ENCODE measurements at regions not wholly inside any gene's neighbourhood (a gene's known extent, or its start where the extent isn't known, plus 50 kb on each side); places are given as distances from the start of the nearest gene placed in this dataset.

DNA sequence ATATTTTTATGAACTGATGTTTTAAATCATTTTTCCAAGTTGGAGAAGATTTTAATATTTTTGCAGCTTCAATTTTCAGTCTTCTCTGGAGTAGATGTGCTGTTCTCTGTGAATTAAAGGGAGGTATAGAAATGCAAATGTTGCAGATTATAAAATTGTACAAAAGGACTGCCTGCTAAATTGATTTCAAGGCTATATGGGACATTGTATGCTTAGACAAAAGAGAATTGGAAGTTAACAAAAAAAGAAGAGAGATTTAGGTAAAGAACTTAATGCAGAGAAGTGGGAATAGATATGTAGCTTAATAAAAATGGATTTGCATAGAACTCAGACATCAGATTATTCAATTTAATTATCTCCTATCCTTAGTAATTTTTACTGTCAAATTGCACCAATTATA is 403.3 kb downstream of the ZIC3 start:
- Histone ChIP-seq H3K4me2 (no peak overlapping the region), H4K20me1 (ENCODE audit: insufficient read depth) (no peaks in the 10 kb centered on the region), H3K4me3 (no peak overlapping the region), H2AFZ (no peak overlapping the region), H3K36me3 (ENCODE audit: low read depth) (no peaks in the 10 kb centered on the region), H3K9me2 (ENCODE audit: insufficient read depth) (no peaks in the 10 kb centered on the region), H3K4me1 (replicated peaks; ENCODE audit: insufficient read depth) (no peaks in the 10 kb centered on the region), H3K27me3 (ENCODE audit: insufficient read depth, low read depth) (no peaks in the 10 kb centered on the region), H3F3A (ENCODE audit: insufficient read depth, low read depth) (no peaks in the 10 kb centered on the region), H3K27ac (no peak overlapping the region), H3K9me3 (ENCODE audit: insufficient read depth, low read depth) (no peaks in the 10 kb centered on the region), H3K79me2 (ENCODE audit: low read depth) (no peaks in the 10 kb centered on the region)
- no TSS peak for BruUV-seq (replicated peaks)
- POLR2A ChIA-PET (ENCODE audit: unreplicated experiment) = no interaction called here
- TF ChIP-seq, protein P1, sequence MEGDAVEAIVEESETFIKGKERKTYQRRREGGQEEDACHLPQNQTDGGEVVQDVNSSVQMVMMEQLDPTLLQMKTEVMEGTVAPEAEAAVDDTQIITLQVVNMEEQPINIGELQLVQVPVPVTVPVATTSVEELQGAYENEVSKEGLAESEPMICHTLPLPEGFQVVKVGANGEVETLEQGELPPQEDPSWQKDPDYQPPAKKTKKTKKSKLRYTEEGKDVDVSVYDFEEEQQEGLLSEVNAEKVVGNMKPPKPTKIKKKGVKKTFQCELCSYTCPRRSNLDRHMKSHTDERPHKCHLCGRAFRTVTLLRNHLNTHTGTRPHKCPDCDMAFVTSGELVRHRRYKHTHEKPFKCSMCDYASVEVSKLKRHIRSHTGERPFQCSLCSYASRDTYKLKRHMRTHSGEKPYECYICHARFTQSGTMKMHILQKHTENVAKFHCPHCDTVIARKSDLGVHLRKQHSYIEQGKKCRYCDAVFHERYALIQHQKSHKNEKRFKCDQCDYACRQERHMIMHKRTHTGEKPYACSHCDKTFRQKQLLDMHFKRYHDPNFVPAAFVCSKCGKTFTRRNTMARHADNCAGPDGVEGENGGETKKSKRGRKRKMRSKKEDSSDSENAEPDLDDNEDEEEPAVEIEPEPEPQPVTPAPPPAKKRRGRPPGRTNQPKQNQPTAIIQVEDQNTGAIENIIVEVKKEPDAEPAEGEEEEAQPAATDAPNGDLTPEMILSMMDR (conservative IDR thresholded peaks at IDR 0.05) = no peak
- TF ChIP-seq EZH2 (IDR thresholded peaks at IDR 0.05; ENCODE audit: low read depth) = no peak
- DNase-seq = no peak
- intact Hi-C loops (cut with micrococcal nuclease; ENCODE audit: unreplicated experiment) = no loop called here
- CTCF ChIA-PET = no interaction called here

DNA sequence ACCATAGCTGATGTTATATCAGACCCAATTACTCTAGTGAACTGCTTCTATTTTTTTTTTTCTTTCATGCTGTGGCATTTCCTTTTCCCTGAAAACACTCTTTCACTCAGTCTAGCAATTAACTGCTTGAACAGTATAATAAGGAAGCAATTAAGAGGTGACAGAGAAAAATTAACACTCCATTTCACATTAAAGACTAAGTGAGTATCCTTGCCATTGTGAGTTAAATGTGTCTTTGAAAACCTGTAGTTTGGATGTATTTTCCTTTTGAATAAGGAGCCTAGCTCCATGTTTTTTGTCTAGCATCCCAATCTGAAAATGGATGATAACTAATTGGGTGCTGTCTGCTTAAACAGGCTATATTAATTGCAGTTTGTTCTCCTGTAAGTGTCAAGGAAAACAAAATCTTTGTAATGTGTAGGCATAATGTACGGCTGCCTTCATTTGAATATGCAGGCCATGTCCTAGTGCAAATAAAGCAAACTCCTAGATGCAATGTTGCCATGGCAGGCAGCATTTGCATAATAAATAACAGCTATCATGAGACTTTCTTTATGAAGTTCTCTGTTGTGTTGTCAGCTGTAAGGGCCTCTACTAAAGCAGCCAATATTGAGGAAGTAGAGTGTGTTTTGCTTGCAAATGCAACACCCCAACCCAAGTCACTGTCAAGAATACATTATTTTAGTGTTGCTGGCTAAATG is 416.7 kb downstream of the ZIC3 start:
- Histone ChIP-seq H3K9me2 (ENCODE audit: insufficient read depth) (no peaks in the 10 kb centered on the region), H3K9me3 (ENCODE audit: insufficient read depth, low read depth) (no peaks in the 10 kb centered on the region), H3K4me3 (no peak overlapping the region), H3K27me3 (ENCODE audit: insufficient read depth, low read depth) (0 out of 2 replicates have a peak, but pooled peaks cover 2% of the 10 kb centered on the region), H3K27ac (no peak overlapping the region), H3K79me2 (ENCODE audit: low read depth) (no peaks in the 10 kb centered on the region), H3F3A (ENCODE audit: insufficient read depth, low read depth) (no peaks in the 10 kb centered on the region), H4K20me1 (ENCODE audit: insufficient read depth) (no peaks in the 10 kb centered on the region), H3K36me3 (ENCODE audit: low read depth) (no peaks in the 10 kb centered on the region), H2AFZ (no peak overlapping the region), H3K4me2 (no peak overlapping the region), H3K4me1 (replicated peaks; ENCODE audit: insufficient read depth) (no peaks in the 10 kb centered on the region)
- POLR2A ChIA-PET (ENCODE audit: unreplicated experiment) = no interaction called here
- no peak for DNase-seq
- intact Hi-C loops (cut with micrococcal nuclease; ENCODE audit: unreplicated experiment) = no loop called here
- TF ChIP-seq EZH2 (IDR thresholded peaks at IDR 0.05; ENCODE audit: low read depth) = no peak
- TF ChIP-seq, protein P1 (conservative IDR thresholded peaks at IDR 0.05) = no peak
- no TSS peak for BruUV-seq (replicated peaks)
- CTCF ChIA-PET = no interaction called here

DNA sequence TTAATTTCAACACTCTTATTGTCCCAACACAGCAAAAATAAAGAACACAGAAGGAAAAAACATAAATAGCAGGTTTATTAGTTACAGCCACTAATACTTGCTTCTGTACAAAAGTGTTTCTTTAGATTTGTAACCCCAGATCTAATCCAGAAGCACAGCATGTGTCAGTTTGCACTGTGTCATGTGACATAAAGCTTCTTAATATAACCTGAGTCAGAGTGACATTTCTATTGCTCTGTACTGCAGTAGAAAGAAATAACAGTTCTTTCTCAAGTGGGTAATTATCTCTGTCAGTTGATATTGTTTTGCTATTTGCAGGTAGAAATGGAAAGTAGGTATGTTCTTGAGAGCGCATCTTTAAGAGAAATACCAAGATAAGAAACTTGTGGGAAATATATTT is 422.5 kb downstream of the ZIC3 start:
- H3F3A ChIP-seq (ENCODE audit: insufficient read depth, low read depth) = no peaks in the 10 kb centered on the region
- POLR2A ChIA-PET (ENCODE audit: unreplicated experiment) = no interaction called here
- BruUV-seq (replicated peaks) = no TSS peak
- no peak overlapping the region for H2AFZ ChIP-seq
- H3K4me2 ChIP-seq = no peak overlapping the region
- H3K4me1 ChIP-seq (replicated peaks; ENCODE audit: insufficient read depth) = no peaks in the 10 kb centered on the region
- H3K79me2 ChIP-seq (ENCODE audit: low read depth) = no peaks in the 10 kb centered on the region
- H3K9me2 ChIP-seq (ENCODE audit: insufficient read depth) = no peaks in the 10 kb centered on the region
- DNase-seq = no peak
- TF ChIP-seq, protein P1 (conservative IDR thresholded peaks at IDR 0.05) = no peak
- H3K27me3 ChIP-seq (ENCODE audit: insufficient read depth, low read depth) = 0 out of 2 replicates have a peak, but pooled peaks cover 6% of the 10 kb centered on the region
- no peak overlapping the region for H3K27ac ChIP-seq
- CTCF ChIA-PET = no interaction called here
- no peaks in the 10 kb centered on the region for H4K20me1 ChIP-seq (ENCODE audit: insufficient read depth)
- no peak overlapping the region for H3K4me3 ChIP-seq
- no peaks in the 10 kb centered on the region for H3K36me3 ChIP-seq (ENCODE audit: low read depth)
- H3K9me3 ChIP-seq (ENCODE audit: insufficient read depth, low read depth) = no peaks in the 10 kb centered on the region
- intact Hi-C loops (cut with micrococcal nuclease; ENCODE audit: unreplicated experiment) = no loop called here

Data from PC-9 (cell line).